Transverse colon (tissue), 4 donors: ENCODE measurements at regions not wholly inside any gene's neighbourhood (a gene's known extent, or its start where the extent isn't known, plus 50 kb on each side); places are given as distances from the start of the nearest gene placed in this dataset.

ENCODE experiments used
- DNase-seq: peaks from one replicate; pipeline ENCODE4 v3.0.0-alpha.2; 2019
- H3K27ac ChIP-seq, 4 donors: fragments of 200-600 bp; sonication (generic); 2 replicates each; pipeline ENCODE4 v1.5.1; 2016 to 2018; ENCODE audit warnings: inconsistent platforms in 4 of 4
- H3K27me3 ChIP-seq: fragments of 200-600 bp; sonication (generic); 2 replicates; pipeline ENCODE4 v1.5.1; 2017; ENCODE audit warnings: inconsistent platforms
- H3K36me3 ChIP-seq, 4 donors: fragments of 200-600 bp; sonication (generic); 2 replicates each; pipeline ENCODE4 v1.5.1; 2017 to 2019; ENCODE audit warnings: inconsistent platforms in 4 of 4
- H3K4me1 ChIP-seq, 4 donors: fragments of 200-600 bp; sonication (generic); 2 replicates each; pipeline ENCODE4 v1.5.1; 2017 to 2020; ENCODE audit warnings: inconsistent platforms in 4 of 4
- H3K4me3 ChIP-seq, 4 donors: fragments of 200-600 bp; sonication (generic); 1 replicate in 1 of 4; 2 replicates in 3 of 4; pipeline versions ENCODE4 v1.5.1 to v1.6.1; 2017 to 2019; ENCODE audit warnings: inconsistent platforms in 4 of 4
- H3K9me3 ChIP-seq, 2 donors: fragments of 200-600 bp; sonication (generic); 2 replicates each; pipeline ENCODE4 v1.5.1; 2017 to 2019; ENCODE audit warnings: inconsistent platforms in 2 of 2
- CTCF ChIP-seq, 5 experiments: fragments of 200-600 bp in 3 of 5; fragments of 450-650 bp in 2 of 5; sonication (generic) in 3 of 5; IDR thresholded peaks; 1 replicate in 2 of 5; 2 replicates in 3 of 5; pipeline ENCODE4 v1.5.1; 2016 to 2017; ENCODE audit warnings: antibody characterized with exemption in 5 of 5, inconsistent platforms in 3 of 5, mild to moderate bottlenecking in 2 of 5, moderate library complexity in 1 of 5
- EP300 ChIP-seq: sonication (generic); formaldehyde crosslinking; IDR thresholded peaks from one replicate; pipeline ENCODE4 v1.6.1; 2017; ENCODE audit warnings: antibody characterized with exemption, low read depth
- POLR2A ChIP-seq: fragments of 450-650 bp; IDR thresholded peaks from one replicate; pipeline ENCODE4 v1.6.1; 2016; ENCODE audit warnings: antibody characterized with exemption, mild to moderate bottlenecking, moderate library complexity
- POLR2AphosphoS5 ChIP-seq, 3 donors: sonication (generic); formaldehyde crosslinking; IDR thresholded peaks; one replicate each; pipeline ENCODE4 v1.6.1; 2016; ENCODE audit warnings: antibody characterized with exemption in 3 of 3
- WGBS, 2 donors: methylation state at CpG; one replicate each; pipeline ENCODE4 v1.1.5; 2018; ENCODE audit warnings: low coverage in 1 of 2; 5-methylcytosine and 5-hydroxymethylcytosine counted together
- in situ Hi-C, 4 donors: fragments of 200-750 bp; cut with MboI; loops; one replicate each; pipeline versions ENCODE4 v1.15.0 to v1.15.1; 2017; ENCODE audit warnings: low sequenced_read_pairs in 3 of 4, low pct_ligation_motif_present in 1 of 4, low pct_unique_long_range_greater_than_20kb in 1 of 4
- intact Hi-C: fragments of 100-400 bp; cut with DNase I; formaldehyde crosslinking; loops from one replicate; pipeline ENCODE4 v1.15.1; 2023; ENCODE audit warnings: low total_unique reads

- Histone ChIP-seq H3K4me1 (no peaks in the 10 kb centered on the region), H3K36me3 (no peaks in the 10 kb centered on the region), H3K27me3 (no peaks in the 10 kb centered on the region), H3K4me3 (no peak overlapping the region), H3K9me3 (no peaks in the 10 kb centered on the region), H3K27ac (no peak overlapping the region)
- intact Hi-C loops = no loop called here
- no peak for TF ChIP-seq POLR2A
- TF ChIP-seq CTCF (IDR thresholded peaks at IDR 0.05) = no peak
- TF ChIP-seq EP300 = no peak
- no peak for TF ChIP-seq POLR2AphosphoS5 (IDR thresholded peaks at IDR 0.05)
- DNase-seq = no peak
- in situ Hi-C loops = no loop called here
These were observed 489.2 kb upstream of the MIS18BP1 start for GRCh38 chr14:45742187-45742586.

- WGBS, 2 donors = 54 to 81% methylated on average over 3 of the region's 3 CpGs
- H3K4me3 ChIP-seq = no peak overlapping the region
- no peaks in the 10 kb centered on the region for H3K36me3 ChIP-seq
- no peaks in the 10 kb centered on the region for H3K4me1 ChIP-seq
- no peaks in the 10 kb centered on the region for H3K27me3 ChIP-seq
- intact Hi-C loops (no loop called here), in situ Hi-C loops (no loop called here)
- no peak for TF ChIP-seq POLR2A
- TF ChIP-seq CTCF (IDR thresholded peaks at IDR 0.05) = no peak
- TF ChIP-seq EP300 = no peak
- TF ChIP-seq POLR2AphosphoS5 (IDR thresholded peaks at IDR 0.05) = no peak
- no peaks in the 10 kb centered on the region for H3K9me3 ChIP-seq
- no peak overlapping the region for H3K27ac ChIP-seq
- no peak for DNase-seq
These were observed 475.6 kb upstream of the MIS18BP1 start for GRCh38 chr14:45728434-45729225.

- H3K9me3 ChIP-seq = no peaks in the 10 kb centered on the region
- in situ Hi-C loops (no loop called here), intact Hi-C loops (no loop called here)
- no peak for DNase-seq
- H3K27ac ChIP-seq = no peak overlapping the region
- no peaks in the 10 kb centered on the region for H3K27me3 ChIP-seq
- 76 to 80% methylated on average over 1 of the region's 1 CpG for WGBS, 2 donors
- no peak overlapping the region for H3K4me3 ChIP-seq
- H3K36me3 ChIP-seq = no peaks in the 10 kb centered on the region
- H3K4me1 ChIP-seq = no peaks in the 10 kb centered on the region
- TF ChIP-seq EP300 = no peak
- no peak for TF ChIP-seq CTCF (IDR thresholded peaks at IDR 0.05)
- no peak for TF ChIP-seq POLR2A
- no peak for TF ChIP-seq POLR2AphosphoS5 (IDR thresholded peaks at IDR 0.05)
These were observed 474.1 kb upstream of the MIS18BP1 start for GRCh38 chr14:45727133-45727532.

- Histone ChIP-seq H3K36me3 (no peaks in the 10 kb centered on the region), H3K27ac (no peak overlapping the region), H3K4me3 (no peak overlapping the region), H3K9me3 (no peaks in the 10 kb centered on the region), H3K4me1 (no peaks in the 10 kb centered on the region), H3K27me3 (no peaks in the 10 kb centered on the region)
- in situ Hi-C loops (no loop called here), intact Hi-C loops (no loop called here)
- DNase-seq = no peak
- no peak for TF ChIP-seq EP300
- no peak for TF ChIP-seq POLR2A
- no peak for TF ChIP-seq CTCF (IDR thresholded peaks at IDR 0.05)
- no peak for TF ChIP-seq POLR2AphosphoS5 (IDR thresholded peaks at IDR 0.05)
These were observed 468.5 kb upstream of the MIS18BP1 start for GRCh38 chr14:45721472-45721871.
